ENCODE measurements at regions not wholly inside any gene's neighbourhood (a gene's known extent, or its start where the extent isn't known, plus 50 kb on each side); places are given as distances from the start of the nearest gene placed in this dataset.

GRCh38 chr7:115749924-115750323 is 280.6 kb downstream of the TFEC start:
- H3K4me3 ChIP-seq (ENCODE audit: insufficient read depth, low read depth, low read length), result no peak overlapping the region
- H3K36me3 ChIP-seq (ENCODE audit: control insufficient read depth, insufficient read depth, low read length), result no peaks in the 10 kb centered on the region
- H3K27ac ChIP-seq (ENCODE audit: insufficient read depth, low read depth, low read length, poor library complexity, severe bottlenecking), result no peak overlapping the region
- no peaks in the 10 kb centered on the region for H3K27me3 ChIP-seq (ENCODE audit: control insufficient read depth, insufficient read depth, low read length, poor library complexity, severe bottlenecking)
- H3K4me1 ChIP-seq (ENCODE audit: control insufficient read depth, insufficient read depth, low read length), result no peaks in the 10 kb centered on the region
- 92 to 94% methylated on average over 6 of the region's 6 CpGs for WGBS, 2 experiments
- H3K9me3 ChIP-seq (ENCODE audit: control insufficient read depth, low read length), result no peaks in the 10 kb centered on the region

GRCh38 chr7:115748123-115748738 is 282.3 kb downstream of the TFEC start:
- Histone ChIP-seq H3K4me1 (ENCODE audit: control insufficient read depth, insufficient read depth, low read length) (no peaks in the 10 kb centered on the region), H3K36me3 (ENCODE audit: control insufficient read depth, insufficient read depth, low read length) (no peaks in the 10 kb centered on the region)

GRCh38 chr7:115747174-115747573 is 283.4 kb downstream of the TFEC start:
- Histone ChIP-seq H3K4me1 (ENCODE audit: control insufficient read depth, insufficient read depth, low read length) (no peaks in the 10 kb centered on the region), H3K4me3 (ENCODE audit: insufficient read depth, low read depth, low read length) (no peak overlapping the region), H3K36me3 (ENCODE audit: control insufficient read depth, insufficient read depth, low read length) (no peaks in the 10 kb centered on the region), H3K9me3 (ENCODE audit: control insufficient read depth, low read length) (no peaks in the 10 kb centered on the region), H3K27me3 (ENCODE audit: control insufficient read depth, insufficient read depth, low read length, poor library complexity, severe bottlenecking) (no peaks in the 10 kb centered on the region), H3K27ac (ENCODE audit: insufficient read depth, low read depth, low read length, poor library complexity, severe bottlenecking) (no peak overlapping the region)
- 91 to 93% methylated on average over 4 of the region's 4 CpGs for WGBS, 2 experiments

More at GRCh38 chr7:115748123-115748738, 282.3 kb downstream of the TFEC start:
- Histone ChIP-seq H3K27ac (ENCODE audit: insufficient read depth, low read depth, low read length, poor library complexity, severe bottlenecking) (no peak overlapping the region), H3K9me3 (ENCODE audit: control insufficient read depth, low read length) (no peaks in the 10 kb centered on the region), H3K27me3 (ENCODE audit: control insufficient read depth, insufficient read depth, low read length, poor library complexity, severe bottlenecking) (no peaks in the 10 kb centered on the region), H3K4me3 (ENCODE audit: insufficient read depth, low read depth, low read length) (no peak overlapping the region)
- 60 to 72% methylated on average over 3 to 5 of the region's 5 CpGs for WGBS, 2 experiments

- no peaks in the 10 kb centered on the region for H3K9me3 ChIP-seq (ENCODE audit: control insufficient read depth, low read length)
- no peaks in the 10 kb centered on the region for H3K27me3 ChIP-seq (ENCODE audit: control insufficient read depth, insufficient read depth, low read length, poor library complexity, severe bottlenecking)
- no peak overlapping the region for H3K4me3 ChIP-seq (ENCODE audit: insufficient read depth, low read depth, low read length)
- H3K36me3 ChIP-seq (ENCODE audit: control insufficient read depth, insufficient read depth, low read length), result no peaks in the 10 kb centered on the region
- no peak overlapping the region for H3K27ac ChIP-seq (ENCODE audit: insufficient read depth, low read depth, low read length, poor library complexity, severe bottlenecking)
- H3K4me1 ChIP-seq (ENCODE audit: control insufficient read depth, insufficient read depth, low read length), result no peaks in the 10 kb centered on the region
Observed at GRCh38 chr7:115740043-115740442, 290.5 kb downstream of the TFEC start.

- Histone ChIP-seq H3K27ac (ENCODE audit: insufficient read depth, low read depth, low read length, poor library complexity, severe bottlenecking) (no peak overlapping the region), H3K27me3 (ENCODE audit: control insufficient read depth, insufficient read depth, low read length, poor library complexity, severe bottlenecking) (no peaks in the 10 kb centered on the region), H3K4me1 (ENCODE audit: control insufficient read depth, insufficient read depth, low read length) (no peaks in the 10 kb centered on the region), H3K4me3 (ENCODE audit: insufficient read depth, low read depth, low read length) (no peak overlapping the region), H3K36me3 (ENCODE audit: control insufficient read depth, insufficient read depth, low read length) (no peaks in the 10 kb centered on the region), H3K9me3 (ENCODE audit: control insufficient read depth, low read length) (no peaks in the 10 kb centered on the region)
- 91 to 93% methylated on average over 3 of the region's 3 CpGs for WGBS, 2 experiments
Observed at GRCh38 chr7:115734641-115735040, 295.9 kb downstream of the TFEC start.

GRCh38 chr7:115731796-115732471 is 298.6 kb downstream of the TFEC start:
- no peaks in the 10 kb centered on the region for H3K4me1 ChIP-seq (ENCODE audit: control insufficient read depth, insufficient read depth, low read length)
- 93 to 94% methylated on average over 3 to 4 of the region's 4 CpGs for WGBS, 2 experiments
- H3K9me3 ChIP-seq (ENCODE audit: control insufficient read depth, low read length), result no peaks in the 10 kb centered on the region
- H3K4me3 ChIP-seq (ENCODE audit: insufficient read depth, low read depth, low read length), result no peak overlapping the region
- H3K36me3 ChIP-seq (ENCODE audit: control insufficient read depth, insufficient read depth, low read length), result no peaks in the 10 kb centered on the region
- no peak overlapping the region for H3K27ac ChIP-seq (ENCODE audit: insufficient read depth, low read depth, low read length, poor library complexity, severe bottlenecking)
- no peaks in the 10 kb centered on the region for H3K27me3 ChIP-seq (ENCODE audit: control insufficient read depth, insufficient read depth, low read length, poor library complexity, severe bottlenecking)

GRCh38 chr7:115728518-115728917 is 302.0 kb downstream of the TFEC start:
- no peaks in the 10 kb centered on the region for H3K36me3 ChIP-seq (ENCODE audit: control insufficient read depth, insufficient read depth, low read length)
- H3K4me3 ChIP-seq (ENCODE audit: insufficient read depth, low read depth, low read length), result no peak overlapping the region
- H3K27me3 ChIP-seq (ENCODE audit: control insufficient read depth, insufficient read depth, low read length, poor library complexity, severe bottlenecking), result no peaks in the 10 kb centered on the region
- H3K27ac ChIP-seq (ENCODE audit: insufficient read depth, low read depth, low read length, poor library complexity, severe bottlenecking), result no peak overlapping the region
- no peaks in the 10 kb centered on the region for H3K4me1 ChIP-seq (ENCODE audit: control insufficient read depth, insufficient read depth, low read length)
- WGBS, 2 experiments, result 50 to 59% methylated on average over 2 of the region's 2 CpGs
- H3K9me3 ChIP-seq (ENCODE audit: control insufficient read depth, low read length), result no peaks in the 10 kb centered on the region

- no peaks in the 10 kb centered on the region for H3K27me3 ChIP-seq (ENCODE audit: control insufficient read depth, insufficient read depth, low read length, poor library complexity, severe bottlenecking)
- H3K4me1 ChIP-seq (ENCODE audit: control insufficient read depth, insufficient read depth, low read length), result peaks cover 4% of the 10 kb centered on the region
- 70 to 86% methylated on average over 1 of the region's 3 CpGs for WGBS, 2 experiments
- H3K36me3 ChIP-seq (ENCODE audit: control insufficient read depth, insufficient read depth, low read length), result no peaks in the 10 kb centered on the region
- no peak overlapping the region for H3K4me3 ChIP-seq (ENCODE audit: insufficient read depth, low read depth, low read length)
- no peaks in the 10 kb centered on the region for H3K9me3 ChIP-seq (ENCODE audit: control insufficient read depth, low read length)
- H3K27ac ChIP-seq (ENCODE audit: insufficient read depth, low read depth, low read length, poor library complexity, severe bottlenecking), result no peak overlapping the region
Observed at GRCh38 chr7:115724400-115725056, 306.0 kb downstream of the TFEC start.

- peaks cover 4% of the 10 kb centered on the region for H3K4me1 ChIP-seq (ENCODE audit: control insufficient read depth, insufficient read depth, low read length)
- 98 to 100% methylated on average over 1 to 3 of the region's 4 CpGs for WGBS, 2 experiments
- no peaks in the 10 kb centered on the region for H3K27me3 ChIP-seq (ENCODE audit: control insufficient read depth, insufficient read depth, low read length, poor library complexity, severe bottlenecking)
- no peak overlapping the region for H3K27ac ChIP-seq (ENCODE audit: insufficient read depth, low read depth, low read length, poor library complexity, severe bottlenecking)
- H3K9me3 ChIP-seq (ENCODE audit: control insufficient read depth, low read length), result no peaks in the 10 kb centered on the region
- H3K36me3 ChIP-seq (ENCODE audit: control insufficient read depth, insufficient read depth, low read length), result no peaks in the 10 kb centered on the region
- no peak overlapping the region for H3K4me3 ChIP-seq (ENCODE audit: insufficient read depth, low read depth, low read length)
Observed at GRCh38 chr7:115722302-115722977, 308.1 kb downstream of the TFEC start.

All from ectodermal cell (in vitro differentiated cells).